Common myeloid progenitor, CD34-positive (primary cell): ENCODE measurements at regions not wholly inside any gene's neighbourhood (a gene's known extent, or its start where the extent isn't known, plus 50 kb on each side); places are given as distances from the start of the nearest gene placed in this dataset.

Source experiments
- CTCF ChIA-PET: fragments of 350-600 bp; sonication (Branson Sonifier 250); formaldehyde crosslinking; loops from one replicate; lab custom pipeline; 2021; ENCODE audit warnings: antibody characterized with exemption; lab: Charles Lee
- POLR2A ChIA-PET: fragments of 350-600 bp; sonication (Branson Sonifier 250); formaldehyde crosslinking; loops from one replicate; lab custom pipeline; 2021; ENCODE audit warnings: antibody characterized with exemption; lab: Charles Lee
- DNase-seq, 3 donors: peaks; one replicate each; pipeline versions ENCODE4 v3.0.0 to v3.0.0-alpha.2; 2013
- H3K27ac ChIP-seq, 2 experiments: 1 replicate in 1 of 2; 2 replicates in 1 of 2; pipeline ENCODE4 v1.7.0; 2013; ENCODE audit warnings: inconsistent platforms in 2 of 2, low read length in 2 of 2, mild to moderate bottlenecking in 2 of 2, low read depth in 1 of 2, moderate library complexity in 1 of 2; ENCODE audit not compliant: severe bottlenecking in 2 of 2, insufficient read depth in 1 of 2, poor library complexity in 1 of 2
- H3K27me3 ChIP-seq, 5 experiments: replicated peaks in 2 of 5; 1 replicate in 3 of 5; 2 replicates in 2 of 5; pipeline versions ENCODE4 v1.6.1 to v1.7.0; 2013; ENCODE audit warnings: low read length in 4 of 5, mild to moderate bottlenecking in 2 of 5, moderate library complexity in 2 of 5, inconsistent platforms in 1 of 5; ENCODE audit not compliant: insufficient read depth in 5 of 5, control insufficient read depth in 4 of 5
- H3K36me3 ChIP-seq, 4 experiments: 1 replicate in 2 of 4; 2 replicates in 2 of 4; pipeline versions ENCODE4 v1.6.1 to v1.7.0; 2013; ENCODE audit warnings: low read length in 3 of 4, control low read depth in 1 of 4, mild to moderate bottlenecking in 1 of 4; ENCODE audit not compliant: control insufficient read depth in 4 of 4, insufficient read depth in 4 of 4
- H3K4me1 ChIP-seq, 4 experiments: 1 replicate in 3 of 4; 2 replicates in 1 of 4; pipeline versions ENCODE4 v1.6.1 to v1.7.1; 2013; ENCODE audit warnings: low read length in 3 of 4, mild to moderate bottlenecking in 3 of 4, control low read depth in 1 of 4, inconsistent platforms in 1 of 4, moderate library complexity in 1 of 4; ENCODE audit not compliant: control insufficient read depth in 4 of 4, insufficient read depth in 4 of 4; ENCODE audit errors: control extremely low read depth in 1 of 4
- H3K4me3 ChIP-seq, 7 experiments: 1 replicate in 4 of 7; 2 replicates in 3 of 7; pipeline versions ENCODE4 v1.5.1 to v1.7.0; 2013; ENCODE audit warnings: mild to moderate bottlenecking in 7 of 7, low read length in 6 of 7, moderate library complexity in 6 of 7, inconsistent platforms in 2 of 7, low read depth in 2 of 7, control low read depth in 1 of 7; ENCODE audit not compliant: insufficient read depth in 4 of 7, control insufficient read depth in 1 of 7; ENCODE audit errors: extremely low read depth in 1 of 7
- H3K9me3 ChIP-seq, 5 experiments: 1 replicate in 4 of 5; 2 replicates in 1 of 5; pipeline versions ENCODE4 v1.6.1 to v1.7.1; 2013; ENCODE audit warnings: low read length in 4 of 5, mild to moderate bottlenecking in 2 of 5, inconsistent platforms in 1 of 5, low read depth in 1 of 5, moderate library complexity in 1 of 5; ENCODE audit not compliant: control insufficient read depth in 4 of 5, insufficient read depth in 2 of 5; ENCODE audit errors: control extremely low read depth in 1 of 5
- WGBS: methylation state at CpG from one replicate; pipeline ENCODE4 v1.1.5; 2013; ENCODE audit not compliant: insufficient coverage; 5-methylcytosine and 5-hydroxymethylcytosine counted together

- Histone ChIP-seq H3K27me3 (no peaks in the 10 kb centered on the region), H3K4me3 (no peak overlapping the region), H3K27ac (no peak overlapping the region), H3K9me3 (no peaks in the 10 kb centered on the region), H3K36me3 (no peaks in the 10 kb centered on the region), H3K4me1 (no peaks in the 10 kb centered on the region)
- WGBS = 78% methylated on average over 1 of the region's 1 CpG
- ChIA-PET CTCF (interaction anchor here (1.1 kb wide), 1 partner anchor 33 kb away, joined by 3 read pairs; no protein-coding TSS in a partner anchor), POLR2A (no interaction called here)
- no peak for DNase-seq
These were observed 463.3 kb downstream of the INHBA start for GRCh38 chr7:41239596-41239995.

GRCh38 chr7:41238851-41239331, 464.0 kb downstream of the INHBA start:
- ChIA-PET POLR2A (interaction anchor here (0.9 kb wide), 1 partner anchor 29 kb away, joined by 3 read pairs; no protein-coding TSS in a partner anchor), CTCF (interaction anchor here (1.1 kb wide), 1 partner anchor 32 kb away, joined by 3 read pairs; no protein-coding TSS in a partner anchor)
- Histone ChIP-seq H3K27ac (no peak overlapping the region), H3K27me3 (no peaks in the 10 kb centered on the region), H3K36me3 (no peaks in the 10 kb centered on the region), H3K4me1 (no peaks in the 10 kb centered on the region), H3K4me3 (no peak overlapping the region), H3K9me3 (no peaks in the 10 kb centered on the region)
- WGBS = no CpG with 5 or more reads among the region's 1 CpG
- no peak for DNase-seq

- Histone ChIP-seq H3K27ac (no peak overlapping the region), H3K4me3 (no peak overlapping the region), H3K4me1 (no peaks in the 10 kb centered on the region), H3K36me3 (no peaks in the 10 kb centered on the region), H3K27me3 (no peaks in the 10 kb centered on the region), H3K9me3 (no peaks in the 10 kb centered on the region)
- 100% methylated on average over 2 of the region's 4 CpGs for WGBS
- ChIA-PET CTCF (interaction anchor here (0.6 kb wide), 1 partner anchor 16 kb away, joined by 3 read pairs; no protein-coding TSS in a partner anchor), POLR2A (interaction anchor here (0.9 kb wide), 1 partner anchor 30 kb away, joined by 3 read pairs; no protein-coding TSS in a partner anchor)
- no peak for DNase-seq
These were observed 464.9 kb downstream of the INHBA start for GRCh38 chr7:41237956-41238355.

GRCh38 chr7:41232086-41232485, 470.8 kb downstream of the INHBA start:
- H3K27ac ChIP-seq = no peak overlapping the region
- H3K4me3 ChIP-seq = no peak overlapping the region
- no peaks in the 10 kb centered on the region for H3K4me1 ChIP-seq
- POLR2A ChIA-PET = no interaction called here
- no peaks in the 10 kb centered on the region for H3K27me3 ChIP-seq
- no peak for DNase-seq
- CTCF ChIA-PET = no interaction called here
- WGBS = 94% methylated on average over 2 of the region's 2 CpGs
- H3K36me3 ChIP-seq = no peaks in the 10 kb centered on the region
- H3K9me3 ChIP-seq = peaks cover 0 to 15% (median 0%) of the 10 kb centered on the region in 5 experiments

- Histone ChIP-seq H3K4me3 (no peak overlapping the region), H3K27ac (no peak overlapping the region), H3K4me1 (no peaks in the 10 kb centered on the region), H3K9me3 (peaks cover 0 to under 1% (median 0%) of the 10 kb centered on the region in 5 experiments), H3K36me3 (no peaks in the 10 kb centered on the region), H3K27me3 (no peaks in the 10 kb centered on the region)
- ChIA-PET CTCF (no interaction called here), POLR2A (no interaction called here)
- DNase-seq = no peak
- WGBS = 94% methylated on average over 4 of the region's 6 CpGs
These were observed 478.7 kb downstream of the INHBA start for GRCh38 chr7:41224063-41224763.

GRCh38 chr7:41222746-41223145, 480.1 kb downstream of the INHBA start:
- no peaks in the 10 kb centered on the region for H3K36me3 ChIP-seq
- no peak overlapping the region for H3K27ac ChIP-seq
- H3K9me3 ChIP-seq = no peaks in the 10 kb centered on the region
- DNase-seq = no peak
- CTCF ChIA-PET = interaction anchor here (0.7 kb wide), 1 partner anchor 15 kb away, joined by 3 read pairs; no protein-coding TSS in a partner anchor
- POLR2A ChIA-PET = no interaction called here
- WGBS = 94% methylated on average over 3 of the region's 3 CpGs
- no peak overlapping the region for H3K4me3 ChIP-seq
- no peaks in the 10 kb centered on the region for H3K27me3 ChIP-seq
- H3K4me1 ChIP-seq = no peaks in the 10 kb centered on the region

- H3K9me3 ChIP-seq = no peaks in the 10 kb centered on the region
- DNase-seq = no peak
- no peak overlapping the region for H3K4me3 ChIP-seq
- H3K27me3 ChIP-seq = no peaks in the 10 kb centered on the region
- no peaks in the 10 kb centered on the region for H3K36me3 ChIP-seq
- CTCF ChIA-PET = no interaction called here
- POLR2A ChIA-PET = no interaction called here
- no CpG with 5 or more reads among the region's 1 CpG for whole genome bisulfite sequencing
- H3K4me1 ChIP-seq = no peaks in the 10 kb centered on the region
- no peak overlapping the region for H3K27ac ChIP-seq
These were observed 482.6 kb downstream of the INHBA start for GRCh38 chr7:41220266-41220665.
